OCI-LY7 (cell line): ENCODE measurements at regions not wholly inside any gene's neighbourhood (a gene's known extent, or its start where the extent isn't known, plus 50 kb on each side); places are given as distances from the start of the nearest gene placed in this dataset.

ENCODE experiments used
- BruUV-seq: library from RNA; stranded (reverse); fragments of 400-500 nt; replicated peaks from 2 replicates; lab custom pipeline; 2021; lab: Mats Ljungman, UMichigan
- CTCF ChIA-PET: fragments of 300-600 bp; sonication (Branson Sonifier 250); formaldehyde crosslinking; loops from one replicate; lab custom pipeline; 2022; ENCODE audit warnings: antibody characterized with exemption; ENCODE audit not compliant: unreplicated experiment; lab: Charles Lee
- POLR2A ChIA-PET: fragments of 300-600 bp; sonication (Branson Sonifier 250); formaldehyde crosslinking; loops from one replicate; lab custom pipeline; 2022; ENCODE audit warnings: antibody characterized with exemption; lab: Charles Lee
- DNase-seq: peaks from one replicate; pipeline ENCODE4 v3.0.0-alpha.2; 2015; ENCODE audit warnings: low spot score
- H2AFZ ChIP-seq: fragments of 200-600 bp; sonication (generic), shearing (Covaris generic); 2 replicates; pipeline ENCODE4 v1.6.1; 2014; ENCODE audit warnings: mild to moderate bottlenecking, antibody characterized with exemption, low read length, moderate library complexity
- H3K27ac ChIP-seq: fragments of 200-600 bp; sonication (generic); 2 replicates; pipeline ENCODE4 v1.5.1; 2014; ENCODE audit warnings: mixed run types, low read depth, mild to moderate bottlenecking, moderate library complexity, low read length, inconsistent platforms; ENCODE audit not compliant: poor library complexity, severe bottlenecking
- H3K36me3 ChIP-seq: fragments of 200-600 bp; sonication (generic); 2 replicates; pipeline ENCODE4 v1.6.1; 2014; ENCODE audit warnings: mild to moderate bottlenecking, antibody characterized with exemption, low read length, moderate library complexity, mixed read lengths; ENCODE audit not compliant: insufficient read depth
- H3K4me1 ChIP-seq: fragments of 200-600 bp; sonication (generic); 2 replicates; pipeline ENCODE4 v1.5.1; 2014; ENCODE audit warnings: mild to moderate bottlenecking, low read length; ENCODE audit not compliant: insufficient read depth, poor library complexity, severe bottlenecking
- H3K4me2 ChIP-seq: fragments of 200-600 bp; sonication (generic); 2 replicates; pipeline ENCODE4 v1.6.1; 2014; ENCODE audit warnings: mild to moderate bottlenecking, low read length
- H3K4me3 ChIP-seq: fragments of 200-600 bp; sonication (generic); 2 replicates; pipeline ENCODE4 v1.5.1; 2014; ENCODE audit warnings: mild to moderate bottlenecking, low read depth, low read length; ENCODE audit not compliant: poor library complexity, severe bottlenecking
- H3K79me2 ChIP-seq: fragments of 200-600 bp; sonication (generic); 2 replicates; pipeline ENCODE4 v1.6.1; 2016; ENCODE audit warnings: low read depth, mild to moderate bottlenecking, low read length, moderate library complexity, mixed read lengths; ENCODE audit not compliant: insufficient read depth
- H3K9me2 ChIP-seq: fragments of 200-600 bp; sonication (generic); 2 replicates; pipeline ENCODE4 v1.6.1; 2016; ENCODE audit warnings: mild to moderate bottlenecking, low read length, mixed read lengths; ENCODE audit not compliant: insufficient read depth
- H3K9me3 ChIP-seq: fragments of 200-600 bp; sonication (generic); 2 replicates; pipeline ENCODE4 v1.6.1; 2014; ENCODE audit warnings: mild to moderate bottlenecking, mixed run types, low read length, mixed read lengths
- H4K20me1 ChIP-seq: fragments of 200-600 bp; sonication (generic); 2 replicates; pipeline ENCODE4 v1.6.1; 2014; ENCODE audit warnings: mild to moderate bottlenecking, antibody characterized with exemption, low read length, moderate library complexity, mixed read lengths; ENCODE audit not compliant: insufficient read depth
- CTCF ChIP-seq: fragments of 200-600 bp; sonication (generic); conservative IDR thresholded peaks from 2 replicates; pipeline ENCODE4 v1.5.1; 2014; ENCODE audit warnings: mild to moderate bottlenecking, antibody characterized with exemption, low read length, moderate library complexity, mixed read lengths
- EZH2phosphoT487 ChIP-seq: fragments of 200-600 bp; sonication (generic); IDR thresholded peaks from 2 replicates; pipeline ENCODE4 v1.6.1; 2018; ENCODE audit warnings: low read depth, borderline replicate concordance, mild to moderate bottlenecking, mixed run types, antibody characterized with exemption, low read length, moderate library complexity, mixed read lengths
- intact Hi-C: fragments of 100-400 bp; cut with micrococcal nuclease; formaldehyde crosslinking; loops from one replicate; pipeline ENCODE4 v1.10.0; 2022; ENCODE audit not compliant: unreplicated experiment

GRCh38 chr2:160634436-160634835, 140.8 kb upstream of the RBMS1 start:
- intact Hi-C loops, result no loop called here
- Histone ChIP-seq H3K9me3 (0 out of 2 replicates have a peak, but pooled peaks cover 3% of the 10 kb centered on the region), H4K20me1 (no peaks in the 10 kb centered on the region), H2AFZ (no peak overlapping the region), H3K4me2 (no peak overlapping the region), H3K27ac (no peak overlapping the region), H3K4me3 (no peak overlapping the region), H3K9me2 (no peaks in the 10 kb centered on the region), H3K79me2 (no peaks in the 10 kb centered on the region), H3K36me3 (no peaks in the 10 kb centered on the region), H3K4me1 (no peaks in the 10 kb centered on the region)
- ChIA-PET CTCF (no interaction called here), POLR2A (interaction anchor here (0.6 kb wide), 1 partner anchor 935 kb away, joined by 3 read pairs; no protein-coding TSS in a partner anchor)
- no peak for TF ChIP-seq EZH2phosphoT487
- TF ChIP-seq CTCF, result no peak
- DNase-seq, result no peak
- no TSS peak for BruUV-seq

GRCh38 chr2:160635488-160635887, 141.9 kb upstream of the RBMS1 start:
- DNase-seq, result no peak
- no TSS peak for BruUV-seq
- Histone ChIP-seq H3K4me3 (no peak overlapping the region), H3K27ac (no peak overlapping the region), H3K79me2 (no peaks in the 10 kb centered on the region), H3K4me2 (no peak overlapping the region), H3K4me1 (no peaks in the 10 kb centered on the region), H2AFZ (no peak overlapping the region), H3K9me3 (0 out of 2 replicates have a peak, but pooled peaks cover 7% of the 10 kb centered on the region), H3K9me2 (no peaks in the 10 kb centered on the region), H4K20me1 (no peaks in the 10 kb centered on the region), H3K36me3 (no peaks in the 10 kb centered on the region)
- POLR2A ChIA-PET, result interaction anchor here (0.9 kb wide), 1 partner anchor 319 kb away, joined by 3 read pairs; no protein-coding TSS in a partner anchor
- TF ChIP-seq CTCF (no peak), EZH2phosphoT487 (no peak)
- intact Hi-C loops, result no loop called here
- CTCF ChIA-PET, result no interaction called here

GRCh38 chr2:160639472-160639871, 145.9 kb upstream of the RBMS1 start:
- Histone ChIP-seq H3K79me2 (no peaks in the 10 kb centered on the region), H3K4me1 (no peaks in the 10 kb centered on the region), H3K36me3 (no peaks in the 10 kb centered on the region), H3K4me3 (no peak overlapping the region), H3K27ac (no peak overlapping the region), H3K4me2 (no peak overlapping the region), H4K20me1 (no peaks in the 10 kb centered on the region), H3K9me2 (no peaks in the 10 kb centered on the region), H2AFZ (no peak overlapping the region), H3K9me3 (0 out of 2 replicates have a peak, but pooled peaks cover 7% of the 10 kb centered on the region)
- BruUV-seq, result no TSS peak
- ChIA-PET CTCF (no interaction called here), POLR2A (interaction anchor here (0.6 to 0.9 kb wide), 2 partner anchors 102 to 139 kb away, joined by 3 to 4 read pairs; no protein-coding TSS in a partner anchor)
- intact Hi-C loops, result no loop called here
- DNase-seq, result no peak
- TF ChIP-seq CTCF (no peak), EZH2phosphoT487 (no peak)
